IMR-90 (cell line): ENCODE measurements at regions not wholly inside any gene's neighbourhood (a gene's known extent, or its start where the extent isn't known, plus 50 kb on each side); places are given as distances from the start of the nearest gene placed in this dataset.
A peak's percentile ranks its signal among the peaks of the same experiment; 100 is the strongest.

Experiments used
- ATAC-seq: fragments of 200-7000 bp; cut with Tn5 transposase; 2 replicates; pipeline ENCODE4 v1.9.1; 2020; ENCODE audit warnings: low read depth, mild to moderate bottlenecking, moderate library complexity
- BruUV-seq: library from RNA; stranded (reverse); fragments of 400-500 nt; replicated peaks from 2 replicates; lab custom pipeline; 2021; lab: Mats Ljungman, UMichigan
- CTCF ChIA-PET: fragments of 300-600 bp; formaldehyde crosslinking; extraction: SDS; loops from one replicate; lab custom pipeline; 2021; ENCODE audit warnings: antibody characterized with exemption; lab: Yijun Ruan, JAX
- POLR2A ChIA-PET: fragments of 300-600 bp; sonication (Branson Sonifier 250); formaldehyde crosslinking; loops from one replicate; lab custom pipeline; 2022; ENCODE audit warnings: antibody characterized with exemption; ENCODE audit not compliant: unreplicated experiment; lab: Charles Lee
- DNase-seq: peaks from one replicate; pipeline ENCODE4 v3.0.0; 2013
- H2AFZ ChIP-seq: replicated peaks from 2 replicates; pipeline ENCODE3; 2013; ENCODE audit warnings: low read length, mild to moderate bottlenecking; ENCODE audit not compliant: poor library complexity
- H2AK5ac ChIP-seq: 2 replicates; pipeline ENCODE4 v1.6.1; 2013; ENCODE audit warnings: low read depth, low read length, inconsistent platforms
- H2AK9ac ChIP-seq: replicated peaks from 2 replicates; pipeline ENCODE3; 2013; ENCODE audit warnings: mild to moderate bottlenecking, low read depth, low read length, moderate library complexity; ENCODE audit not compliant: poor library complexity
- H2BK120ac ChIP-seq: 2 replicates; pipeline ENCODE4 v1.6.1; 2013; ENCODE audit warnings: low read depth, low read length, inconsistent platforms
- H2BK15ac ChIP-seq: 3 replicates; pipeline ENCODE4 v1.6.1; 2013; ENCODE audit warnings: low read depth, low read length, inconsistent platforms
- H2BK20ac ChIP-seq: 2 replicates; pipeline ENCODE4 v1.6.1; 2013; ENCODE audit warnings: low read depth, mild to moderate bottlenecking, inconsistent platforms, low read length, moderate library complexity
- H2BK5ac ChIP-seq: 2 replicates; pipeline ENCODE4 v1.6.1; 2013; ENCODE audit warnings: mild to moderate bottlenecking, low read depth, low read length, inconsistent platforms; ENCODE audit not compliant: poor library complexity, severe bottlenecking
- H3K14ac ChIP-seq: replicated peaks from 2 replicates; pipeline ENCODE4 v1.6.1; 2013; ENCODE audit warnings: low read depth, low read length, inconsistent platforms
- H3K18ac ChIP-seq: 2 replicates; pipeline ENCODE4 v1.6.1; 2013; ENCODE audit warnings: low read depth, low read length, control low read depth
- H3K23ac ChIP-seq: 2 replicates; pipeline ENCODE4 v1.6.1; 2013; ENCODE audit warnings: low read depth, low read length, inconsistent platforms
- H3K27ac ChIP-seq: 2 replicates; pipeline ENCODE4 v1.5.1; 2013; ENCODE audit warnings: mild to moderate bottlenecking, control low read depth, low read length; ENCODE audit not compliant: insufficient read depth
- H3K27me3 ChIP-seq: 2 replicates; pipeline ENCODE4 v1.6.1; 2013; ENCODE audit warnings: low read length; ENCODE audit not compliant: control insufficient read depth, insufficient read depth
- H3K36me3 ChIP-seq: 2 replicates; pipeline ENCODE4 v1.6.1; 2013; ENCODE audit warnings: low read length, mixed read lengths; ENCODE audit not compliant: control insufficient read depth, insufficient read depth
- H3K4ac ChIP-seq: 2 replicates; pipeline ENCODE4 v1.6.1; 2013; ENCODE audit warnings: low read depth, low read length, inconsistent platforms
- H3K4me1 ChIP-seq: 2 replicates; pipeline ENCODE4 v1.6.1; 2013; ENCODE audit warnings: low read length, mixed read lengths; ENCODE audit not compliant: control insufficient read depth, insufficient read depth
- H3K4me2 ChIP-seq: 2 replicates; pipeline ENCODE4 v1.6.1; 2013; ENCODE audit warnings: low read depth, mild to moderate bottlenecking, control low read depth, low read length, moderate library complexity
- H3K4me3 ChIP-seq: 2 replicates; pipeline ENCODE4 v1.5.1; 2013; ENCODE audit warnings: low read depth, mild to moderate bottlenecking, control low read depth, low read length, moderate library complexity; ENCODE audit not compliant: insufficient read depth
- H3K56ac ChIP-seq: 2 replicates; pipeline ENCODE4 v1.6.1; 2013; ENCODE audit warnings: low read length, inconsistent platforms; ENCODE audit not compliant: insufficient read depth; ENCODE audit errors: extremely low read depth
- H3K79me1 ChIP-seq, 2 experiments: 2 replicates each; pipeline ENCODE4 v1.6.1; 2013; ENCODE audit warnings: low read length in 2 of 2, inconsistent platforms in 1 of 2, low read depth in 1 of 2
- H3K9ac ChIP-seq: 2 replicates; pipeline ENCODE4 v1.6.1; 2013; ENCODE audit warnings: low read depth, low read length, control low read depth
- H3K9me1 ChIP-seq: 2 replicates; pipeline ENCODE4 v1.6.1; 2013; ENCODE audit warnings: low read length, inconsistent platforms; ENCODE audit not compliant: insufficient read depth
- H3K9me3 ChIP-seq: 2 replicates; pipeline ENCODE4 v1.6.1; 2013; ENCODE audit warnings: low read length; ENCODE audit not compliant: control insufficient read depth, insufficient read depth
- H4K20me1 ChIP-seq: 2 replicates; pipeline ENCODE4 v1.6.1; 2013; ENCODE audit warnings: low read length, inconsistent platforms; ENCODE audit not compliant: insufficient read depth
- H4K5ac ChIP-seq: 2 replicates; pipeline ENCODE4 v1.6.1; 2013; ENCODE audit warnings: mild to moderate bottlenecking, low read depth, low read length, control low read depth
- H4K8ac ChIP-seq, 2 experiments: 2 replicates each; pipeline ENCODE4 v1.6.1; 2013; ENCODE audit warnings: low read depth in 2 of 2, low read length in 2 of 2, control low read depth in 1 of 2, inconsistent platforms in 1 of 2
- H4K91ac ChIP-seq: 2 replicates; pipeline ENCODE4 v1.6.1; 2013; ENCODE audit warnings: low read depth, low read length, inconsistent platforms; ENCODE audit not compliant: insufficient read depth
- FOS ChIP-seq: fragments of 150-350 bp; IDR thresholded peaks from 2 replicates; pipeline ENCODE4 v1.6.1; 2016; ENCODE audit warnings: low read depth, low read length
- WGBS, 2 experiments: methylation state at CpG; one replicate each; pipeline versions ENCODE4 v1.1.5 to v1.1.7; 2013; ENCODE audit warnings: missing lambda C conversion rate in 2 of 2; ENCODE audit not compliant: insufficient read length in 1 of 2; ENCODE audit errors: extremely low coverage in 2 of 2; 5-methylcytosine and 5-hydroxymethylcytosine counted together
- dilution Hi-C: fragments of 300-500 bp; cut with HindIII; formaldehyde crosslinking; loops from one replicate; pipeline ENCODE4 v1.14.3; 2018; ENCODE audit warnings: low sequenced_read_pairs; ENCODE audit not compliant: unreplicated experiment
- in situ Hi-C: fragments of 300-500 bp; cut with MboI; formaldehyde crosslinking; loops from 3 replicates; pipeline ENCODE4 v1.14.3; 2019; ENCODE audit warnings: low sequenced_read_pairs, inconsistent platforms, mixed read lengths
- intact Hi-C: fragments of 100-400 bp; cut with micrococcal nuclease; formaldehyde crosslinking; loops from 2 replicates; pipeline ENCODE4 v1.10.0; 2022
- TF ChIP-seq, protein P1 (sequence below): fragments of 150-350 bp; IDR thresholded peaks from 2 replicates; pipeline ENCODE4 v1.6.1; 2017; ENCODE audit warnings: mild to moderate bottlenecking, antibody characterized with exemption, low read length, low read depth

GRCh38 chr5:117945258-117945657, 1043.1 kb downstream of the DTWD2 start:
- no peak overlapping the region for H2BK20ac ChIP-seq
- in situ Hi-C loops: no loop called here
- no peaks in the 10 kb centered on the region for H3K4me1 ChIP-seq
- TF ChIP-seq, protein P1, sequence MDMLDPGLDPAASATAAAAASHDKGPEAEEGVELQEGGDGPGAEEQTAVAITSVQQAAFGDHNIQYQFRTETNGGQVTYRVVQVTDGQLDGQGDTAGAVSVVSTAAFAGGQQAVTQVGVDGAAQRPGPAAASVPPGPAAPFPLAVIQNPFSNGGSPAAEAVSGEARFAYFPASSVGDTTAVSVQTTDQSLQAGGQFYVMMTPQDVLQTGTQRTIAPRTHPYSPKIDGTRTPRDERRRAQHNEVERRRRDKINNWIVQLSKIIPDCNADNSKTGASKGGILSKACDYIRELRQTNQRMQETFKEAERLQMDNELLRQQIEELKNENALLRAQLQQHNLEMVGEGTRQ: peak; percentile 5; the same call in 1 of the 2 replicates
- no peak for TF ChIP-seq FOS
- H2BK5ac ChIP-seq: no peak overlapping the region
- ATAC-seq (no peak), DNase-seq (no peak)
- no peak overlapping the region for H3K27ac ChIP-seq
- no CpG with 5 or more reads among the region's 2 CpGs for WGBS, 2 experiments
- BruUV-seq: no TSS peak
- H3K27me3 ChIP-seq: no peaks in the 10 kb centered on the region
- ChIA-PET CTCF (no interaction called here), POLR2A (no interaction called here)
- no peak overlapping the region for H3K23ac ChIP-seq
- H2BK15ac ChIP-seq: no peak overlapping the region
- H2BK120ac ChIP-seq: no peak overlapping the region
- H3K4me2 ChIP-seq: no peak overlapping the region
- H3K4me3 ChIP-seq: no peak overlapping the region
- no peaks in the 10 kb centered on the region for H3K9me1 ChIP-seq
- intact Hi-C loops: no loop called here
- H2AK9ac ChIP-seq: no peak overlapping the region
- no peak overlapping the region for H2AFZ ChIP-seq
- no peak overlapping the region for H3K14ac ChIP-seq
- no peak overlapping the region for H4K5ac ChIP-seq
- H4K20me1 ChIP-seq: no peaks in the 10 kb centered on the region
- dilution Hi-C loops: no loop called here
- H3K56ac ChIP-seq: no peak overlapping the region
- peaks cover 7% of the 10 kb centered on the region for H3K9me3 ChIP-seq
- no peak overlapping the region for H2AK5ac ChIP-seq
- H3K4ac ChIP-seq: no peak overlapping the region
- no peak overlapping the region for H3K18ac ChIP-seq
- H4K8ac ChIP-seq: no peak overlapping the region
- H3K79me1 ChIP-seq: no peaks in the 10 kb centered on the region
- no peak overlapping the region for H3K9ac ChIP-seq
- H3K36me3 ChIP-seq: no peaks in the 10 kb centered on the region
- H4K91ac ChIP-seq: no peak overlapping the region
